Panc1 (cell line): ENCODE measurements at regions not wholly inside any gene's neighbourhood (a gene's known extent, or its start where the extent isn't known, plus 50 kb on each side); places are given as distances from the start of the nearest gene placed in this dataset.

Source experiments
- ATAC-seq: fragments of 200-7000 bp; cut with Tn5 transposase; 2 replicates; pipeline ENCODE4 v1.9.1; 2020; ENCODE audit warnings: mild to moderate bottlenecking, moderate library complexity
- BruUV-seq: library from RNA; stranded (reverse); fragments of 400-500 nt; replicated peaks from 2 replicates; lab custom pipeline; 2021; lab: Mats Ljungman, UMichigan
- CTCF ChIA-PET: fragments of 300-600 bp; sonication (Branson Sonifier 250); formaldehyde crosslinking; loops from one replicate; lab custom pipeline; 2022; ENCODE audit warnings: antibody characterized with exemption; lab: Charles Lee
- POLR2A ChIA-PET: fragments of 300-600 bp; sonication (Branson Sonifier 250); formaldehyde crosslinking; loops from one replicate; lab custom pipeline; 2022; ENCODE audit warnings: antibody characterized with exemption; lab: Charles Lee
- DNase-seq: peaks from one replicate; pipeline ENCODE4 v3.0.0-alpha.2; 2010; ENCODE audit warnings: low read depth, low spot score
- H3K27ac ChIP-seq: 2 replicates; pipeline ENCODE4 v1.5.1; 2011; ENCODE audit warnings: mild to moderate bottlenecking, low read length, inconsistent platforms
- H3K27me3 ChIP-seq: fragments of 200-500 bp; sonication (Bioruptor generic); 2 replicates; pipeline ENCODE4 v1.6.0; 2014; ENCODE audit warnings: low read length, inconsistent platforms; ENCODE audit not compliant: control insufficient read depth, insufficient read depth
- H3K36me3 ChIP-seq: fragments of 200-500 bp; sonication (Bioruptor generic); 2 replicates; pipeline ENCODE4 v1.5.1; 2014; ENCODE audit warnings: inconsistent platforms, mild to moderate bottlenecking, low read length, moderate library complexity; ENCODE audit not compliant: control insufficient read depth, insufficient read depth
- H3K4me1 ChIP-seq: 2 replicates; pipeline ENCODE4 v1.5.1; 2011; ENCODE audit warnings: inconsistent platforms, mild to moderate bottlenecking, low read length, moderate library complexity; ENCODE audit not compliant: control insufficient read depth, insufficient read depth
- H3K4me3 ChIP-seq, 2 experiments: 2 replicates each; pipeline ENCODE4 v1.5.1; 2011 to 2012; ENCODE audit warnings: low read depth in 2 of 2, low read length in 2 of 2, mild to moderate bottlenecking in 2 of 2, inconsistent platforms in 1 of 2, moderate library complexity in 1 of 2
- H3K9me3 ChIP-seq: fragments of 200-500 bp; sonication (Bioruptor generic); 2 replicates; pipeline ENCODE4 v1.5.1; 2014; ENCODE audit warnings: low read depth, mild to moderate bottlenecking, inconsistent platforms, low read length, moderate library complexity; ENCODE audit not compliant: control insufficient read depth, insufficient read depth
- POLR2AphosphoS5 ChIP-seq: IDR thresholded peaks from 2 replicates; pipeline ENCODE4 v1.6.1; 2012; ENCODE audit warnings: mild to moderate bottlenecking, low read depth, low read length, moderate library complexity
- SIN3A ChIP-seq: IDR thresholded peaks from 2 replicates; pipeline ENCODE4 v1.6.1; 2012; ENCODE audit warnings: low read depth, mild to moderate bottlenecking, low read length, moderate library complexity, borderline replicate concordance; ENCODE audit not compliant: insufficient read depth
- TCF7L2 ChIP-seq: IDR thresholded peaks from 2 replicates; pipeline ENCODE4 v1.6.1; 2011; ENCODE audit warnings: mild to moderate bottlenecking, low read depth, low read length, inconsistent platforms
- in situ Hi-C: cut with HindIII; loops from 2 replicates; pipeline ENCODE4 v1.10.0; 2016; ENCODE audit warnings: low sequenced_read_pairs, low pct_unique_long_range_greater_than_20kb
- intact Hi-C: fragments of 100-400 bp; cut with micrococcal nuclease; formaldehyde crosslinking; loops from one replicate; pipeline ENCODE4 v1.10.0; 2022; ENCODE audit not compliant: unreplicated experiment
- TF ChIP-seq, protein P1 (sequence below), 2 experiments: IDR thresholded peaks; 2 replicates each; pipeline ENCODE4 v1.6.1; 2011 to 2012; ENCODE audit warnings: low read depth in 2 of 2, control low read depth in 1 of 2, low read length in 1 of 2, mild to moderate bottlenecking in 1 of 2, moderate library complexity in 1 of 2; ENCODE audit not compliant: insufficient read depth in 1 of 2
- TF ChIP-seq, protein P2 (sequence below): fragments of 450-650 bp; IDR thresholded peaks from 2 replicates; pipeline ENCODE4 v1.5.1; 2017; ENCODE audit warnings: mild to moderate bottlenecking

DNA sequence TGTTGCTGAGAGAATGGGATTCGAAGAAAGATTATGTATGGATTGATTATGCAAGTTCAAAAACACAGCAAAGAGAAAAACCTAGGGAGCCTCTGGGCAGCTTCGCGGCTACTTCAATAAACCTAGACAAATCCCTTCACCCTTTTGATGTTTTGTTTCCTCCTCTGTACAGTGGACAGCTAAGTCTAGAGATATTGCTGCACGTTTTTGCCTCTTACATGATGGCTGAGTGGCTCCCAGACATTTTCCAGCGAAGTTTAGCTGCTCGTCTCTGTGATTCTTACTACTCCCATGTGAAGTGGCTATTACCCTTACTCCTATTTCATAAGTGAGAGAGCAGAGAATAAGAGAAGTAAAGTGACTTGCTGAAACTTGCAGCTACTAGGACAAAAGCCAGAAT is 695.0 kb upstream of the GRM7 start:
- BruUV-seq = no TSS peak
- ATAC-seq = no peak
- TF ChIP-seq, protein P1, sequence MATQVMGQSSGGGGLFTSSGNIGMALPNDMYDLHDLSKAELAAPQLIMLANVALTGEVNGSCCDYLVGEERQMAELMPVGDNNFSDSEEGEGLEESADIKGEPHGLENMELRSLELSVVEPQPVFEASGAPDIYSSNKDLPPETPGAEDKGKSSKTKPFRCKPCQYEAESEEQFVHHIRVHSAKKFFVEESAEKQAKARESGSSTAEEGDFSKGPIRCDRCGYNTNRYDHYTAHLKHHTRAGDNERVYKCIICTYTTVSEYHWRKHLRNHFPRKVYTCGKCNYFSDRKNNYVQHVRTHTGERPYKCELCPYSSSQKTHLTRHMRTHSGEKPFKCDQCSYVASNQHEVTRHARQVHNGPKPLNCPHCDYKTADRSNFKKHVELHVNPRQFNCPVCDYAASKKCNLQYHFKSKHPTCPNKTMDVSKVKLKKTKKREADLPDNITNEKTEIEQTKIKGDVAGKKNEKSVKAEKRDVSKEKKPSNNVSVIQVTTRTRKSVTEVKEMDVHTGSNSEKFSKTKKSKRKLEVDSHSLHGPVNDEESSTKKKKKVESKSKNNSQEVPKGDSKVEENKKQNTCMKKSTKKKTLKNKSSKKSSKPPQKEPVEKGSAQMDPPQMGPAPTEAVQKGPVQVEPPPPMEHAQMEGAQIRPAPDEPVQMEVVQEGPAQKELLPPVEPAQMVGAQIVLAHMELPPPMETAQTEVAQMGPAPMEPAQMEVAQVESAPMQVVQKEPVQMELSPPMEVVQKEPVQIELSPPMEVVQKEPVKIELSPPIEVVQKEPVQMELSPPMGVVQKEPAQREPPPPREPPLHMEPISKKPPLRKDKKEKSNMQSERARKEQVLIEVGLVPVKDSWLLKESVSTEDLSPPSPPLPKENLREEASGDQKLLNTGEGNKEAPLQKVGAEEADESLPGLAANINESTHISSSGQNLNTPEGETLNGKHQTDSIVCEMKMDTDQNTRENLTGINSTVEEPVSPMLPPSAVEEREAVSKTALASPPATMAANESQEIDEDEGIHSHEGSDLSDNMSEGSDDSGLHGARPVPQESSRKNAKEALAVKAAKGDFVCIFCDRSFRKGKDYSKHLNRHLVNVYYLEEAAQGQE (IDR thresholded peaks at IDR 0.05; ENCODE audit: insufficient read depth in 1 of 2, low read depth in 2 of 2, low read length in 1 of 2) = no peak
- H3K4me3 ChIP-seq = no peak overlapping the region
- no peaks in the 10 kb centered on the region for H3K4me1 ChIP-seq
- in situ Hi-C loops (no loop called here), intact Hi-C loops (no loop called here)
- POLR2A ChIA-PET = no interaction called here
- no peaks in the 10 kb centered on the region for H3K36me3 ChIP-seq
- no peaks in the 10 kb centered on the region for H3K27me3 ChIP-seq
- no peak overlapping the region for H3K27ac ChIP-seq
- H3K9me3 ChIP-seq = no peaks in the 10 kb centered on the region
- CTCF ChIA-PET = no interaction called here
- DNase-seq = no peak

DNA sequence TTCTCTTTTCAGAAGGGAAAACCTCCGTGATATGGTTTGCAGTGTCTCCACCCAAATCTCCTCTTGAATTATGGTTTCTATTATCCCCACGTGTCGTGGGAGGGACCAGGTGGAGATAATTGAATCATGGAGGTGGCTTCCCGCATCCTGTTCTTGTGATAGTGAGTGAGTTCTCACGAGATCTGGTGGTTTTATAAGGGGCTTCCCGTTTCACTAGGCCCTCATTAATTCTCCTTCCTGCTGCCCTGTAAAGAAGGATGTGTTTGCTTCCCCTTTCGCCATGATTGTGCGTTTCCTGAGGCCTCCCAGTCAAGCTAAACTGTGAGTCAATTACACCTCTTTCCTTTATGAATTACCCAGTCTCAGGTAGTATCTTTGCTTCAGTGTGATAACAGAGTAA is 692.7 kb upstream of the GRM7 start:
- Histone ChIP-seq H3K4me3 (no peak overlapping the region), H3K27me3 (no peaks in the 10 kb centered on the region), H3K27ac (no peak overlapping the region), H3K36me3 (no peaks in the 10 kb centered on the region), H3K9me3 (no peaks in the 10 kb centered on the region), H3K4me1 (no peaks in the 10 kb centered on the region)
- in situ Hi-C loops = no loop called here
- ATAC-seq = no peak
- BruUV-seq = no TSS peak
- CTCF ChIA-PET = no interaction called here
- POLR2A ChIA-PET = no interaction called here
- TF ChIP-seq TCF7L2 = no peak
- TF ChIP-seq, protein P2, sequence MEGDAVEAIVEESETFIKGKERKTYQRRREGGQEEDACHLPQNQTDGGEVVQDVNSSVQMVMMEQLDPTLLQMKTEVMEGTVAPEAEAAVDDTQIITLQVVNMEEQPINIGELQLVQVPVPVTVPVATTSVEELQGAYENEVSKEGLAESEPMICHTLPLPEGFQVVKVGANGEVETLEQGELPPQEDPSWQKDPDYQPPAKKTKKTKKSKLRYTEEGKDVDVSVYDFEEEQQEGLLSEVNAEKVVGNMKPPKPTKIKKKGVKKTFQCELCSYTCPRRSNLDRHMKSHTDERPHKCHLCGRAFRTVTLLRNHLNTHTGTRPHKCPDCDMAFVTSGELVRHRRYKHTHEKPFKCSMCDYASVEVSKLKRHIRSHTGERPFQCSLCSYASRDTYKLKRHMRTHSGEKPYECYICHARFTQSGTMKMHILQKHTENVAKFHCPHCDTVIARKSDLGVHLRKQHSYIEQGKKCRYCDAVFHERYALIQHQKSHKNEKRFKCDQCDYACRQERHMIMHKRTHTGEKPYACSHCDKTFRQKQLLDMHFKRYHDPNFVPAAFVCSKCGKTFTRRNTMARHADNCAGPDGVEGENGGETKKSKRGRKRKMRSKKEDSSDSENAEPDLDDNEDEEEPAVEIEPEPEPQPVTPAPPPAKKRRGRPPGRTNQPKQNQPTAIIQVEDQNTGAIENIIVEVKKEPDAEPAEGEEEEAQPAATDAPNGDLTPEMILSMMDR = no peak
- TF ChIP-seq, protein P1 (IDR thresholded peaks at IDR 0.05; ENCODE audit: insufficient read depth in 1 of 2, low read depth in 2 of 2, low read length in 1 of 2) = no peak
- no peak for TF ChIP-seq POLR2AphosphoS5
- no peak for TF ChIP-seq SIN3A
- DNase-seq = no peak
- intact Hi-C loops = no loop called here
